ENCODE measurements at regions not wholly inside any gene's neighbourhood (a gene's known extent, or its start where the extent isn't known, plus 50 kb on each side); places are given as distances from the start of the nearest gene placed in this dataset.
"Not testable (repeated sequence)": the region's sequence is repeated elsewhere in the genome, so short reads cannot be mapped to it uniquely, and the experiment has no call there.

DNA sequence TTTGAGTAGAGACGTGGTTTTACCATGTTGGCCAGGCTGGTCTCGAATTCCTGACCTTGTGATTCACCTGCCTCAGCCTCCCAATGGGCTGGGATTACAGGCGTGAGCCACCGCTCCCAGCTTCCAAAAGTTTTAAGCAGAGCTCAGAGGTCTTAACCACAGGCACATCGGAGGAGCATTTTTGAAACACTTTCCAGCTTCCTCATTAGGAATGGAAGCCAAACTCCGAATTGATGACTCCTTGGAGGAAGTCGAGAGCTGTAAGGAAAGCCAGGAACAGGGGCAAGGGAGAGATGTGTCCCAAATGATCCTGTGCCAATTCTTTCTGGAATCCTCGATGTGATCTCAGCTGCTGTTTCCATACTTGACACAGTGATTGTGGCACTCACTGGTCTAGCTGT lies 56.2 kb upstream of the CCZ1B start:
- H3K9ac ChIP-seq; H3K4me3 ChIP-seq; H3K79me2 ChIP-seq (ENCODE audit: insufficient read depth); H4K20me1 ChIP-seq (ENCODE audit: insufficient read depth); H3K36me3 ChIP-seq (ENCODE audit: low read depth); H3K27me3 ChIP-seq (replicated peaks; ENCODE audit: insufficient read depth); H3K9me3 ChIP-seq (ENCODE audit: low read depth); H3K4me1 ChIP-seq (ENCODE audit: insufficient read depth); in situ Hi-C loops (cut with MboI); H3K9me2 ChIP-seq (ENCODE audit: insufficient read depth); H3F3A ChIP-seq (ENCODE audit: insufficient read depth): not testable (repeated sequence)
- WGBS, 2 experiments (ENCODE audit: low coverage in 1 of 2, low lambda C conversion rate in 2 of 2, missing lambda C conversion rate in 2 of 2): 8 to 9% methylated on average over 8 of the region's 8 CpGs
- peak overlapping the region; percentile 44; the same call in 1 of the 2 replicates for H3K27ac ChIP-seq
- peak overlapping the region; percentile 82 for H3K4me2 ChIP-seq (ENCODE audit: unreplicated experiment)
- peak overlapping the region; percentile 18; the same call in 1 of the 2 replicates for H2AFZ ChIP-seq
- peak; percentile 64 for DNase-seq

DNA sequence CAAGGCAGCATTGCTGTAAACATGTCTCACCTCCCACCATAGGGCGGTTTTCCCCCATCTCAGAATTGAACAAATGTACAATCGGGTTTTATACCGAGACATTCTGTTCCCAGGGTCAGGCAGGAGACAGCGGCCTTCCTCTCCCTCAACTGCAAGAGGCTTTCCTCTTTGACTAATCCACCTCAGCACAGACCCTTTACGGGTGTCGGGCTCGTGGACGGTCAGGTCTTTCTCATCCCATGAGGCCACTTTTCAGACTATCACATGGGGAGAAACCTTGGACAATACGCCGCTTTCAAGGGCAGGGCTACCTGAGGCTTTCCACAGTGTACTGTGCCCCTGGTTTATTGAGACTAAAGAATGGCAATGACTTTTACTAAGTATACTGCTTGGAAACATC lies 57.7 kb upstream of the CCZ1B start:
- H3K27ac ChIP-seq; H3F3A ChIP-seq (ENCODE audit: insufficient read depth); DNase-seq; H3K9me3 ChIP-seq (ENCODE audit: low read depth); H3K4me2 ChIP-seq (ENCODE audit: unreplicated experiment); H3K9me2 ChIP-seq (ENCODE audit: insufficient read depth); H3K4me3 ChIP-seq; H2AFZ ChIP-seq; H4K20me1 ChIP-seq (ENCODE audit: insufficient read depth); in situ Hi-C loops (cut with MboI); H3K79me2 ChIP-seq (ENCODE audit: insufficient read depth); H3K9ac ChIP-seq; H3K36me3 ChIP-seq (ENCODE audit: low read depth); H3K27me3 ChIP-seq (replicated peaks; ENCODE audit: insufficient read depth); H3K4me1 ChIP-seq (ENCODE audit: insufficient read depth): not testable (repeated sequence)
- 63 to 65% methylated on average over 10 of the region's 10 CpGs for WGBS, 2 experiments (ENCODE audit: low coverage in 1 of 2, low lambda C conversion rate in 2 of 2, missing lambda C conversion rate in 2 of 2)

DNA sequence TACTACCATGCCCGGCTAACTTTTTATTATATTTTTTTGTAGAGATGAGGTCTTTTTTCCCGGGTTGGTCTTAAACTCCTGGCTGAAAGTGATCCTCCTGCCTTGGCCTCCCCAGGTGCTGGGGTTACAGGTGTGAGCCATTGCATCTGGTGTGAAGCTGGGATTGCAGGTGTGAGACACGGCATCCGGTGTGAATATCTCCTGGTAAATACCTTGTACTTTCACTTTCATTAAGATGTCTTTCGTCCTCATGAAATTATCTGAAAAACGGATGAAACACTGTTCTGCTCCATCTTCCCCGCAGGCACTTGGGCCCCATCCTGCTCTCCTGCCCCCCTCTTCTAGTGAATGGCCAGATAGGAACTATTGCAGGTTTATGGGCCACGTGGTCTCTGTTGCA lies 60.1 kb upstream of the CCZ1B start:
- H3K4me3 ChIP-seq: no peak overlapping the region

DNA sequence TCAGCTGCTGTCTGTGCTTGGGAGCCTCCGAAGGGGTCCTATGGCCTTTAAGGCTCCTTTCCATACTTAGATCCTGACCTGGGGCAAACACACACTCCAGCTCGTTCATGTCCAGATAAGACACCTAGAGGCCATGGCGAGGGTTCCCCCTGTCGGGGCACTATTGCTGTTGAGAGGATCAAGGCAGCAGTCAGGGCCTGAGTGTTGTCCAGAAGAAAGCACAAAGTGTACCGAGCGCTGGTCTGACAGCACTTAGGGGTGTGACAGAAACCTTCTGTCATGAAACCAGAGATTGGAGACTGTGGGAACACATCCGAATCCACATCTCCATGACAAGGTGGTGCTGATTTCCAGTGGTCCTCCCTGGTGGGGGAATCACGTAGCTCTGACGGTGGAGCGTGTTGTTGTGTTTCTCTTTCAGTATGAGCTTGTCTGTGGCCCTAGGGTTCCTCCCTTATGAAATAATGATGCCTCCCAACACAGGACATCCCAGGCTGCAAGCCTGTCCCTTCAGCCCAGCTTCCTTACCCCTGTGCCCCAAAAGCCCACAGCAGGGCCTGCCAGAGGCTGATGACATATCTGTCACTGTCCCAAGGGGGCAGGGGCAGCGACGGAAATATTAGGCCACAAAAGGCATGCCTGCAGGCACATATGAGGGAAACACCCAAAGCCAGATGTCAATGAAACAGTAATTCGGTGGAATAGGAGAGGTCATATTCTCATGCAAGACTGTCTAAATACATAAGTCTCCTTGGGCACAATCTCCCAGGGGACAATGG lies 62.4 kb upstream of the CCZ1B start:
- H3F3A ChIP-seq (ENCODE audit: insufficient read depth); H2AFZ ChIP-seq; H3K4me1 ChIP-seq (ENCODE audit: insufficient read depth); DNase-seq; H3K27ac ChIP-seq; H3K4me2 ChIP-seq (ENCODE audit: unreplicated experiment); in situ Hi-C loops (cut with MboI); H3K36me3 ChIP-seq (ENCODE audit: low read depth); H3K9me2 ChIP-seq (ENCODE audit: insufficient read depth); H3K4me3 ChIP-seq; H3K9ac ChIP-seq; H3K27me3 ChIP-seq (replicated peaks; ENCODE audit: insufficient read depth); H3K79me2 ChIP-seq (ENCODE audit: insufficient read depth); H3K9me3 ChIP-seq (ENCODE audit: low read depth); H4K20me1 ChIP-seq (ENCODE audit: insufficient read depth): not testable (repeated sequence)
- 15 to 17% methylated on average over 12 to 13 of the region's 13 CpGs for WGBS, 2 experiments (ENCODE audit: low coverage in 1 of 2, low lambda C conversion rate in 2 of 2, missing lambda C conversion rate in 2 of 2)

More for the DNA sequence above, 60.1 kb upstream of the CCZ1B start:
- Histone ChIP-seq H3K9me2 (ENCODE audit: insufficient read depth) (no peaks in the 10 kb centered on the region), H3K79me2 (ENCODE audit: insufficient read depth) (no peaks in the 10 kb centered on the region), H4K20me1 (ENCODE audit: insufficient read depth) (no peaks in the 10 kb centered on the region), H3K4me1 (ENCODE audit: insufficient read depth) (peaks cover 9% of the 10 kb centered on the region), H3K27me3 (replicated peaks; ENCODE audit: insufficient read depth) (no peaks in the 10 kb centered on the region), H3K27ac (no peak overlapping the region), H3F3A (ENCODE audit: insufficient read depth) (no peaks in the 10 kb centered on the region), H3K9ac (no peak overlapping the region), H3K36me3 (ENCODE audit: low read depth) (no peaks in the 10 kb centered on the region), H3K9me3 (ENCODE audit: low read depth) (no peaks in the 10 kb centered on the region), H2AFZ (no peak overlapping the region), H3K4me2 (ENCODE audit: unreplicated experiment) (no peak overlapping the region)
- in situ Hi-C loops (cut with MboI): no loop called here
- no peak for DNase-seq
- TF ChIP-seq EZH2phosphoT487 (IDR thresholded peaks at IDR 0.05; ENCODE audit: insufficient read depth, low read depth) (no peak), EZH2 (IDR thresholded peaks at IDR 0.05; ENCODE audit: insufficient read depth, poor library complexity, severe bottlenecking) (no peak)
- 45 to 47% methylated on average over 8 of the region's 8 CpGs for WGBS, 2 experiments (ENCODE audit: low coverage in 1 of 2, low lambda C conversion rate in 2 of 2, missing lambda C conversion rate in 2 of 2)

DNA sequence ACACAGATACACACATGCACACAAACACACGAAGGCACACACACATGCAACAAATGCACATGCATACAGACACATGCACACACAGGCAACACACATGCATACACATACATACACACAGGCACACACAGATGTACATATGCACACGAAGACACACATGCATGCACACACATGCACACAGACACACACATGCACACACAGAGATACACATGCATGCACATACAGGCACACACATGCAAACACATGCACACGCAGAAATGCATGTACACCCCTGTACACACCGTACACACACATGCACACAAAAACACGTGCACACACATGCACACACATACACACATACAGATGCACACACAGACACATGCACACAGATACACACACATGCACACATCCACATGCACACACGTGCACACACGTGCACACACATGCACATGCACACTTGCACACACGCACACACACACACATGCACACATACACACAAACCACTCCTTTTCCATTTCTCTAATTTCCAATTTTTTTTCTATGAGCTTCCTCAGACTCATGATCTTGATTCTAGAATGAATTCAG lies 63.3 kb upstream of the CCZ1B start:
- no peak overlapping the region for H3K4me2 ChIP-seq (ENCODE audit: unreplicated experiment)
- H3K27me3 ChIP-seq (replicated peaks; ENCODE audit: insufficient read depth): no peaks in the 10 kb centered on the region
- TF ChIP-seq EZH2phosphoT487 (IDR thresholded peaks at IDR 0.05; ENCODE audit: insufficient read depth, low read depth): no peak
- no peak for TF ChIP-seq EZH2 (IDR thresholded peaks at IDR 0.05; ENCODE audit: insufficient read depth, poor library complexity, severe bottlenecking)
- H3K4me1 ChIP-seq (ENCODE audit: insufficient read depth): no peaks in the 10 kb centered on the region
- H4K20me1 ChIP-seq (ENCODE audit: insufficient read depth): no peaks in the 10 kb centered on the region
- WGBS, 2 experiments (ENCODE audit: low coverage in 1 of 2, low lambda C conversion rate in 2 of 2, missing lambda C conversion rate in 2 of 2): 67 to 68% methylated on average over 8 of the region's 8 CpGs
- H3K9me3 ChIP-seq (ENCODE audit: low read depth): no peaks in the 10 kb centered on the region
- H3K79me2 ChIP-seq (ENCODE audit: insufficient read depth): no peaks in the 10 kb centered on the region
- no peaks in the 10 kb centered on the region for H3K36me3 ChIP-seq (ENCODE audit: low read depth)
- no peak overlapping the region for H3K27ac ChIP-seq
- no peak overlapping the region for H3K9ac ChIP-seq
- in situ Hi-C loops (cut with MboI): no loop called here
- H3F3A ChIP-seq (ENCODE audit: insufficient read depth): no peaks in the 10 kb centered on the region
- H3K4me3 ChIP-seq: no peak overlapping the region
- no peaks in the 10 kb centered on the region for H3K9me2 ChIP-seq (ENCODE audit: insufficient read depth)
- H2AFZ ChIP-seq: no peak overlapping the region
- DNase-seq: no peak

DNA sequence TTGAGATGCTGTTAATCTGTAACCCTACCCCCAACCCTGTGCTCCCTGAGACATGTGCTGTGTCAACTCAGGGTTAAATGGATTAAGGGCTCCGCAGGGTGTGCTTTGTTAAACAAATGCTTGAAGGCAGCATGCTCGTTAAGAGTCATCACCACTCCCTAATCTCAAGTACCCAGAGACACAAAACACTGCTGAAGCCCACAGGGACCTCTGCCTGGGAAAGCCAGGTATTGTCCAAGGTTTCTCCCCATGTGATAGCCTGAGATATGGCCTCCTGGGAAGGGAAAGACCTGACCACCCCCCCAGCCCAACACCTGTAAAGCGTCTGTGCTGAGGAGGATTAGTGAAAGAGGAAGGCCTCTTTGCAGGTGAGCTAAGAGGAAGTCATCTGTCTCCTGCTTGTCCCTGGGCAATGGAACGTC lies 76.0 kb upstream of the CCZ1B start:
- not testable (repeated sequence) for H3K27ac ChIP-seq; H3K4me3 ChIP-seq; H3K4me2 ChIP-seq (ENCODE audit: unreplicated experiment); H3K4me1 ChIP-seq (ENCODE audit: insufficient read depth); H2AFZ ChIP-seq; H3K9ac ChIP-seq; H3K36me3 ChIP-seq (ENCODE audit: low read depth); H3K79me2 ChIP-seq (ENCODE audit: insufficient read depth); H3K9me3 ChIP-seq (ENCODE audit: low read depth); H3K9me2 ChIP-seq (ENCODE audit: insufficient read depth); H3F3A ChIP-seq (ENCODE audit: insufficient read depth); DNase-seq; H4K20me1 ChIP-seq (ENCODE audit: insufficient read depth); H3K27me3 ChIP-seq (replicated peaks; ENCODE audit: insufficient read depth)
- WGBS, 2 experiments (ENCODE audit: low coverage in 1 of 2, low lambda C conversion rate in 2 of 2, missing lambda C conversion rate in 2 of 2): 35 to 45% methylated on average over 4 of the region's 4 CpGs
- in situ Hi-C loops (cut with MboI): loop anchor here (25.0 kb wide), 1 partner anchor 915 kb away; no protein-coding TSS in a partner anchor

DNA sequence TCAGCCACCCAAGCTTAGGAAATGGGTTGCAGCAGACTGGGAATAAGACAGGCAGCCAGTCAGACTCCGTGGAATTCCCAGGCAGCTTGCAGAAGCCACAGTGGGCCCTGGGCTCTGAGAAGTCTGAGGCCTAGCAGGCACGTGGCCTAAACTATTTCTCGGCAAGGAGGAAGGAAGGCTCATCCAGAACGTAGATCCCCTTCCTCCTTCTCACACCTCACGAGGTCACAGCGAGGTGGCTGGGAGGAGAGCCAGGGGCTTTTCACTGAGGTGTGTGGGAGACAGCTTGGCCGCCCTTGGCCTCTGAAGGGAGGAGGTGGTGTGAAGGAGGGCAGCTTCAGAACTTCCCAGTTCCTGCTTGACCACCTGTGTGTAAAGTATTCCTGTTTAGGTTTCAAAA lies 77.2 kb upstream of the CCZ1B start:
- not testable (repeated sequence) for H2AFZ ChIP-seq; H3K27me3 ChIP-seq (replicated peaks; ENCODE audit: insufficient read depth); H3K36me3 ChIP-seq (ENCODE audit: low read depth); H3K9me2 ChIP-seq (ENCODE audit: insufficient read depth); H3F3A ChIP-seq (ENCODE audit: insufficient read depth); H4K20me1 ChIP-seq (ENCODE audit: insufficient read depth); H3K9me3 ChIP-seq (ENCODE audit: low read depth); H3K9ac ChIP-seq; H3K79me2 ChIP-seq (ENCODE audit: insufficient read depth); H3K4me1 ChIP-seq (ENCODE audit: insufficient read depth); H3K4me3 ChIP-seq; H3K4me2 ChIP-seq (ENCODE audit: unreplicated experiment); H3K27ac ChIP-seq
- in situ Hi-C loops (cut with MboI): loop anchor here (25.0 kb wide), 1 partner anchor 916 kb away; no protein-coding TSS in a partner anchor
- DNase-seq: peak; percentile 13
- WGBS, 2 experiments (ENCODE audit: low coverage in 1 of 2, low lambda C conversion rate in 2 of 2, missing lambda C conversion rate in 2 of 2): 30 to 31% methylated on average over 7 of the region's 7 CpGs

Data from GM23248 (cell line).